ENCODE measurements at regions not wholly inside any gene's neighbourhood (a gene's known extent, or its start where the extent isn't known, plus 50 kb on each side); places are given as distances from the start of the nearest gene placed in this dataset.

DNA sequence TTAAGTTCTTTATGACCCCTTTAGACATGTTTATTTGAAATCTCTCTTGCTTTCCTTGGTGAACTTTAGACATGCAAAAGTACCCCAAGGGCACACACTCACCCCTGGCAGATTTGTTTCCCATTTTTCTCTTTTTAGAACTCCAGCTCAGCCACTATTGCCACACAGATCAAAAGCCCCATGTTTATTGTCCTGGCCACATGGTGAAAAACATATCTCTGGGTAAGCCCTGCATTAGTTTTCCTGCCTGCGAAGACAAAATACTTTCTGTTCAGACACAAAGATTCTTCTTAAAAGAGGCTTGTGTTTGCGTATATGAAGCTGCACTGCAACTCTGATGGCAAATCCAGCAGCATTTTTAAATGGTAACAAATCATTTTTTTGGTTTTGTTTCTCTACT lies 200.0 kb downstream of the POLR1F start:
- H3K27ac ChIP-seq (ENCODE audit: insufficient read depth, low read length), result no peak overlapping the region
- H3K4ac ChIP-seq (ENCODE audit: low read depth, low read length), result no peak overlapping the region
- H3K4me3 ChIP-seq (ENCODE audit: insufficient read depth, low read depth, low read length), result no peak overlapping the region
- H3K56ac ChIP-seq (ENCODE audit: extremely low read depth, insufficient read depth, low read length), result no peak overlapping the region
- H3K36me3 ChIP-seq (ENCODE audit: control insufficient read depth, insufficient read depth, low read length), result no peaks in the 10 kb centered on the region
- CTCF ChIA-PET, result interaction anchor here (0.6 kb wide), 1 partner anchor 563 kb away, joined by 5 read pairs; no protein-coding TSS in a partner anchor
- H3K9me1 ChIP-seq (ENCODE audit: insufficient read depth, low read length), result no peaks in the 10 kb centered on the region
- H3K9ac ChIP-seq (ENCODE audit: low read depth, low read length), result no peak overlapping the region
- H4K20me1 ChIP-seq (ENCODE audit: insufficient read depth, low read length), result no peaks in the 10 kb centered on the region
- H2BK120ac ChIP-seq (ENCODE audit: low read depth, low read length), result no peak overlapping the region
- no peaks in the 10 kb centered on the region for H3K4me1 ChIP-seq (ENCODE audit: control insufficient read depth, insufficient read depth, low read length)
- no peak overlapping the region for H3K23ac ChIP-seq (ENCODE audit: low read depth, low read length)
- H3K14ac ChIP-seq (replicated peaks; ENCODE audit: low read depth, low read length), result no peak overlapping the region
- no peak for ATAC-seq (ENCODE audit: low read depth)
- no peak overlapping the region for H4K5ac ChIP-seq (ENCODE audit: low read depth, low read length)
- dilution Hi-C loops (cut with HindIII; ENCODE audit: low sequenced_read_pairs, unreplicated experiment) (no loop called here), in situ Hi-C loops (cut with MboI; ENCODE audit: low sequenced_read_pairs) (no loop called here), intact Hi-C loops (cut with micrococcal nuclease) (no loop called here)
- POLR2A ChIA-PET (ENCODE audit: unreplicated experiment), result no interaction called here
- no peak overlapping the region for H2BK5ac ChIP-seq (ENCODE audit: low read depth, low read length, poor library complexity, severe bottlenecking)
- no peaks in the 10 kb centered on the region for H3K9me3 ChIP-seq (ENCODE audit: control insufficient read depth, insufficient read depth, low read length)
- H3K18ac ChIP-seq (ENCODE audit: low read depth, low read length), result no peak overlapping the region
- H3K79me1 ChIP-seq (ENCODE audit: low read depth in 1 of 2, low read length in 2 of 2), result no peaks in the 10 kb centered on the region
- no peak overlapping the region for H2AK9ac ChIP-seq (replicated peaks; ENCODE audit: low read depth, low read length, poor library complexity)
- no peak overlapping the region for H2AK5ac ChIP-seq (ENCODE audit: low read depth, low read length)
- no peak overlapping the region for H2BK15ac ChIP-seq (ENCODE audit: low read depth, low read length)
- no TSS peak for BruUV-seq (replicated peaks)
- no peak overlapping the region for H2BK20ac ChIP-seq (ENCODE audit: low read depth, low read length)
- H4K8ac ChIP-seq (ENCODE audit: low read depth in 2 of 2, low read length in 2 of 2), result no peak overlapping the region
- no CpG with 5 or more reads among the region's 2 CpGs for WGBS, 2 experiments (ENCODE audit: extremely low coverage in 2 of 2, insufficient read length in 1 of 2)
- no peaks in the 10 kb centered on the region for H3K27me3 ChIP-seq (ENCODE audit: control insufficient read depth, insufficient read depth, low read length)
- H2AFZ ChIP-seq (replicated peaks; ENCODE audit: low read length, poor library complexity), result no peak overlapping the region
- DNase-seq, result no peak
- H4K91ac ChIP-seq (ENCODE audit: insufficient read depth, low read depth, low read length), result no peak overlapping the region
- no peak overlapping the region for H3K4me2 ChIP-seq (ENCODE audit: low read depth, low read length)
- TF ChIP-seq RAD21 (IDR thresholded peaks at IDR 0.05; ENCODE audit: low read length), result no peak
